Activated CD8-positive, alpha-beta memory T cell treated with anti-CD3 and anti-CD28 coated beads for 24 hours (primary cell): ENCODE measurements at regions not wholly inside any gene's neighbourhood (a gene's known extent, or its start where the extent isn't known, plus 50 kb on each side); places are given as distances from the start of the nearest gene placed in this dataset.

Experiments used
- DNase-seq: peaks from one replicate; pipeline ENCODE4 v3.0.0-alpha.2; 2020

- peak; percentile 47 for DNase-seq
Observed at GRCh38 chr14:101110729-101111619, 207.5 kb upstream of the RTL1 start.

- DNase-seq, result no peak
Observed at GRCh38 chr14:101111620-101112290, 208.2 kb upstream of the RTL1 start.

- DNase-seq, result peak; percentile 21
Observed at GRCh38 chr14:101112351-101113107, 209.0 kb upstream of the RTL1 start.

- DNase-seq, result peak; percentile 37
Observed at GRCh38 chr14:101113108-101113612, 209.6 kb upstream of the RTL1 start.

GRCh38 chr14:101113835-101114725 lies 210.6 kb upstream of the RTL1 start:
- DNase-seq, result peak; percentile 32

GRCh38 chr14:101114726-101115515 lies 211.4 kb upstream of the RTL1 start:
- DNase-seq, result peak; percentile 30

DNA sequence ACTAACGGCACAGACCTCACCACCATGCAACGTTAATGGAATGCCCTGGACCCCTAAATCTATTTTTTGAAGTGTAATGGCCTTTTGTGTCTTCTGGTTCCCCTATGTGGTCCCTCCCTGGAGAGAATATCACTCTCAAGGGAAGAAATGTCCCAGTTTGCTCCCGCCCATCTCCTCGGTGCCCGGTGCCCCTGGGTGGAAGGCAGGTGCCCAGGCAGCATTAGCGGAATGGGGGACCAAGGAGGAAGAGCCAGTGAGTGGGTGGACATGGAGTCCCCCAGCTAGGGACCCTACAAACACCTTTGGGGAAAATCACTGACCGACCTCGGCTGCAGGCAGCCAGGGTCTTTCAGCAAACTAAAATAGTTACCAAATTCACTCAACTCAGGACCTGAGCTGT lies 212.1 kb upstream of the RTL1 start:
- DNase-seq, result peak; percentile 19

- peak; percentile 32 for DNase-seq
Observed at GRCh38 chr14:101116065-101116464, 212.5 kb upstream of the RTL1 start.

DNA sequence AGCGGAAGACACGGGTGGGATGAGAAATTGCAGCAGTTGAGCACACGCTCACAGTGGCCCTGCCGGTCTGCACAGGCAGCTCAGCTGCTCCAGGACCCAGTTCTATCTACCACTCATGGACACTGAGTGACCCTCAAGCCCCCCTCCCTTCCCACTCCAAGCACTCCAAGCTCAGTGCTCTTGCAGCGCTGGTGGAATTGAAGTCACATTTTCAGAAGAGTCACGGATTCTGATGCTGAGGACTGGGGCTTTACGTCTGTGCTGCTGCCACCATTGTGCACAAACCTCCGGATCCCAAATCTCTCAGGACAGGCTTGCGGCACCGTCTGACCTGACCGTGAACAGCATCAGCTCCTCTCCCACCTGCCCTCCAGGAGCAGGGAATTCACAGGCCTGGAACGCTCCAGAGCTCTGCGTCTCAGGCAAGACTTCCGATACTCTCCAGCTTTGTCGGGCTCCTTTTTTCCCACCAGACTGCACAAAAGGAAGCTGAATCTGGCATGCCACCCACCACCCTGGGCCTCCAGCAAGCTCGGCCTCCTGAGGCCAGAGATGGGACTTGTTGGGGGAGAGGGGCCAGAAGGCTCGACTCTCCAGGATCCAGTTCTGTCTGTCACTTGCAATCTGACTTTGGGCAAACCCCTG lies 213.1 kb upstream of the RTL1 start:
- peak; percentile 37 for DNase-seq

DNA sequence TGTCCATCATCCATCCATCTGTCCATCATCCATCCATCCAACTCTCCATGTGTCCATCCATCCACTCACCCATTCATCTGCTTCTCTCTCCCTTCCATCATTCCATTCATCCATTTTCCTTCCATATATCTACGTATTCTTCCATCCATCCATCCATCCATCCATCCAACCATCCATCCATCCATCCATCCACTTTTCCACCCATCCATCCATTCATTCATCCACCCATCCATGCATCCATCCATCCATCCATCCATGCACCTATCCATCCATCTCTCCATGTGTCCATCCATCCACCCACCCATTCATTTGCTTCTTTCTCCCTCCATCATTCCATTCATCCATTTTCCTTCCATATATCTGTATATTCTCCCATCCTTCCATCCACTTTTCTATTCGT lies 214.0 kb upstream of the RTL1 start:
- no peak for DNase-seq

DNA sequence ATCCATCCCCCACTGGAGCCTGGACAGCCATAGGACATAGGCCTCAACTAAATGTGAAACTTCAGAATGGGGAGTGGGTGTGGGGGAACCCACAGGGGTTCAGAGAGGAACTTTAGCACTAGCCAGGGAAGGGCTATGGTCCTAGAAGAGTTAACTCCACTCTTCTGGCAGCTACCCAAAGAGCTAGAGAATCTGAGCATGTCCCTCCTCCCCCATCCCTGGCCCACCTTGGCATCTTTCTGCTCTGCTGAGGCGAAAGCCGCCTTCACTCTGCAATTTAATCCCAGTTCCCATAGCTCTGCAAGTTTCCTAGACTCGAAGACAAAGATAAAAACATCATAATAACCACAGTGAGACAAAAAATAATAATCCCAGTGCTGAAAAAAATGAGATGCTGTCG lies 214.7 kb upstream of the RTL1 start:
- DNase-seq, result no peak

- peak; percentile 38 for DNase-seq
Observed at GRCh38 chr14:101118746-101119591, 215.4 kb upstream of the RTL1 start.

DNA sequence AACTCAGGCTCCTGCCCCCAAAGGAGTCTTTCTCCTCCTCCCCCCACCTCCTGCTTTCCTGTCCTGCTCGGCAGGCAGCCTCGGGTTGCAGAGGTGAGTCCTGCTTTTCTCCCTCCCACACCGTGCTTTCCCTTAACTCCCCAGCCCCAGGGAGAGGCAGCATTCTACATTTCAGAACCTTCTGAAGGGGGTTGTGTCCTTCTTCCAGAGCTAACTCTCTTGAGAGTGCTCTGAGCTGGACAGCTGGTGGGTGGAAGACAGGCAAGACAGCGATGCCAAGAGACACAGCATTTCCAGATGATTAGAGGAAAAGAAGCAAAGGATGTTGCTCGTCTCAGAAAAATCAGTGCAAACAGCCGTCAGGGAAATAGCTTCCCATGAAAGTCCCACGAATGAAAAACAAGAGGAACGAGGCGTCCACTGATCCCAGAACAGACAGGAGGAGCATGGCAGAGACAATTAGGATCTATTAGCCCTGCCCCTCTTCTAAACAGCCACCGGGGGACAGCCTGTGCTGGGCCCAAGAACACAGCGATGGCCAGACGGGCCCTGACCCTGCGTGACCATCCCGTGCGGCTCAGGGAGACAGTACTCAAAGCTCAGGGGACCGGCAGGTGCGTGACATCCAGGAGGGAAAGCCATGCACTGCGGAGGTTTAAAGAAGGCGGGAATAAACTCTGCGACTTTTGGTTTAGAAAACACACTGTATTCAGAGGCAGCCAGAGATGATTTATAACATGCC lies 216.5 kb upstream of the RTL1 start:
- DNase-seq, result peak; percentile 52

- peak; percentile 62 for DNase-seq
Observed at GRCh38 chr14:101120641-101121507, 217.4 kb upstream of the RTL1 start.

DNA sequence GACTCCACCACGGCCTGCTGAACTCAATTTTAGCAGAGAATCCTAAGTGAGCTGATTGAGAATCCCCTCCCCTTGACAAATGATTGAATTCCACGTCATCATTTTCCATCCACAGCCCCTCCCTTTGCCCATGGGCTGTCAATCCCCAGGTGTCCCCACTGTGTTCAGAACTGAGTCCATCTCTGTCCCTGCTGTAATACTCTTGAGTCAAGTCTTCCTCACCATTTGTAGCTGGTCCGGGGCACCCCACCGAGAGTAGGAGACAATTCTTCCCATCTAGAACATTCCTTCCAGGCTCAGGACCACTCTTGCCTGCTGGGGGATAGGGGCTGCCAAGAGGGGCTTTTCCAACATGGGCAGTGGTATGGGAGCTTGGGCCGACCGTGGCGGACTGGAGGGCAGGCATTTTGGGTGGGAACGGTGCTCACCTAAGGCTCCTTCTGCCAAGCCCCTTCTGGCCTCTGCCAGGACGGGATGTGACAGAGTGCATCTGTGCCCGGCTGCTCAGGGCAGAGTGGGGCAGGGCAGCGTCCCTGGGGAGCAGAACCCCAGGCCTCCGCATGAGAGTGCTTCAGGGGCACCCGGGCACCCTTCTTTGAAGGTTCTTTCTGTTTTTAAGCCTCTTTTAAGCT lies 218.1 kb upstream of the RTL1 start:
- DNase-seq, result peak; percentile 40

DNA sequence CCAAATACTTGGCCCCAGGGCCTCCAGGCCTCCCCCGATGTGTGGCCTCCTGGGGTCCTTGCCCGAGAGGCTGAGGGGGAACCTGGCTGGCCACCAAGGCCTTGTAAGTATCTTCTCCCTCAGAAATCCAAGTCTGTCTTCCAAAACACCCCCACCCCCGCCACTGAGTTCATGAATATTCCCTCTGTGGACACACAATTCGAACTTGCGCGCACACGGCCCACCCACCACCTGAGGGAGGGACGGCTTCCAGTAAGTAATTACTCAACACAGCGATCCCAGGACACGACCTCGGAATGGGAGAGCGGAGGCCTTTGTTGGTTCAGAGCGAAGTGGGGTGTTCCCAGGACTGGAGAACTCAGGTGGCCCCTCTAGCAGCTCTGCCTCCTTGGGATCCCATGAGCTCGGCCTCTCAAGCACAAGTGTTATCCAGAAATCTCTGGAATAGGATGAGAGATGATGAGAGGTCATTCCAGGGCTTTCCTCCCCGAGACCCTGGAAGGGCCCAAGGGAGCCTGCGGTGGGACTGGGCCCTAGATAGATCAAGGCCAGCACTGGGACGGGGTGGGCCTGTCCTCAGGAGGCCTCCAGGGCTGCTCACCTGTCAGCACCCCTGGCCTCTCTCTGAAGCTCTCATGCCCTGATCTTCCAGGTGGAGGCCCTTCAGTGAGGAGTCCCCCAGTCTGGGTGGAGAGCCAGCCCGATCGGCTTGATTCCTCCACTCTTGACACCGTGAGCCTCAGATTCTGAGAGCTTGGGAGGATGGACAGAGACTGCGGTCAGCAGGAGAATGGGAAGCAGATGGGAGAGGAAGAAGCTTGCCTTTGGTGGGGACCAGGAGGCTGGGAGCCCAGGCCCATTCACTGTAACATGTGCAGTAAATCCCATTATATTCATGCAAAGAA lies 219.0 kb upstream of the RTL1 start:
- peak; percentile 42 for DNase-seq
